HCT116 (cell line): ENCODE measurements at regions not wholly inside any gene's neighbourhood (a gene's known extent, or its start where the extent isn't known, plus 50 kb on each side); places are given as distances from the start of the nearest gene placed in this dataset.
"Not testable (repeated sequence)": the region's sequence is repeated elsewhere in the genome, so short reads cannot be mapped to it uniquely, and the experiment has no call there.

ENCODE experiments used
- ATAC-seq: fragments of 200-7000 bp; cut with Tn5 transposase; 2 replicates; pipeline ENCODE4 v1.9.1; 2020; ENCODE audit warnings: mild to moderate bottlenecking, moderate library complexity
- BruUV-seq: library from RNA; stranded (reverse); fragments of 400-500 nt; replicated peaks from 2 replicates; lab custom pipeline; 2021; lab: Mats Ljungman, UMichigan
- CTCF ChIA-PET: fragments of 300-600 bp; sonication (Branson Sonifier 250); formaldehyde crosslinking; loops from one replicate; lab custom pipeline; 2021; ENCODE audit warnings: antibody characterized with exemption; lab: Charles Lee
- POLR2A ChIA-PET: fragments of 300-600, 350-600 bp; sonication (Branson Sonifier 250); formaldehyde crosslinking; loops from one replicate; lab custom pipeline; 2021; ENCODE audit warnings: antibody characterized with exemption; lab: Charles Lee
- RAD21 ChIA-PET, 2 experiments: fragments of 300-600 bp; sonication (Branson Sonifier 250); formaldehyde crosslinking; loops; one replicate each; lab custom pipeline; 2023; ENCODE audit warnings: low total read pairs in 2 of 2; ENCODE audit not compliant: uncharacterized antibody in 2 of 2, unreplicated experiment in 2 of 2, low non-redundant PET in 1 of 2; lab: Charles Lee
- DNase-seq: peaks from one replicate; pipeline ENCODE4 v3.0.0-alpha.2; 2010; ENCODE audit warnings: low read depth, low spot score
- H2AFZ ChIP-seq: fragments of 200-600 bp; shearing (Covaris generic), sonication (generic); 2 replicates; pipeline ENCODE4 v1.6.1; 2017; ENCODE audit warnings: low read depth, mixed run types, mixed read lengths, antibody characterized with exemption, low read length; ENCODE audit not compliant: poor library complexity, severe bottlenecking
- H3K27ac ChIP-seq: 2 replicates; pipeline ENCODE4 v1.5.1; 2012; ENCODE audit warnings: low read depth, low read length
- H3K27me3 ChIP-seq: fragments of 200-600 bp; sonication (generic); 2 replicates; pipeline ENCODE4 v1.6.1; 2016; ENCODE audit warnings: mixed run types, low read length, mixed read lengths; ENCODE audit not compliant: insufficient read depth
- H3K36me3 ChIP-seq, 2 experiments: fragments of 200-500 bp in 1 of 2; fragments of 200-600 bp in 1 of 2; sonication (Bioruptor generic) in 1 of 2; sonication (generic) in 1 of 2; 2 replicates each; pipeline versions ENCODE4 v1.5.1 to v1.6.1; 2014 to 2016; ENCODE audit warnings: low read length in 2 of 2, inconsistent platforms in 1 of 2, mixed read lengths in 1 of 2, mixed run types in 1 of 2; ENCODE audit not compliant: insufficient read depth in 2 of 2, control insufficient read depth in 1 of 2
- H3K4me1 ChIP-seq, 2 experiments: fragments of 200-600 bp in 1 of 2; sonication (generic) in 1 of 2; 2 replicates each; pipeline versions ENCODE4 v1.5.1 to v1.6.1; 2012 to 2017; ENCODE audit warnings: low read length in 2 of 2, inconsistent platforms in 1 of 2, mild to moderate bottlenecking in 1 of 2, mixed read lengths in 1 of 2, mixed run types in 1 of 2, moderate library complexity in 1 of 2; ENCODE audit not compliant: insufficient read depth in 2 of 2, control insufficient read depth in 1 of 2
- H3K4me2 ChIP-seq: fragments of 200-600 bp; sonication (generic); 2 replicates; pipeline ENCODE4 v1.6.1; 2017; ENCODE audit warnings: mixed run types, low read length, mixed read lengths
- H3K4me3 ChIP-seq, 2 experiments: fragments of 200-600 bp in 1 of 2; sonication (generic) in 1 of 2; replicated peaks in 1 of 2; 2 replicates each; pipeline ENCODE4 v1.5.1; 2011 to 2016; ENCODE audit warnings: low read length in 2 of 2, control low read depth in 1 of 2, low read depth in 1 of 2, mild to moderate bottlenecking in 1 of 2, mixed read lengths in 1 of 2, mixed run types in 1 of 2
- H3K79me2 ChIP-seq: fragments of 200-600 bp; sonication (generic); 2 replicates; pipeline ENCODE4 v1.6.1; 2017; ENCODE audit warnings: mild to moderate bottlenecking, mixed run types, low read length, moderate library complexity, mixed read lengths; ENCODE audit not compliant: insufficient read depth
- H3K9ac ChIP-seq: fragments of 200-600 bp; sonication (generic); 2 replicates; pipeline ENCODE4 v1.6.1; 2016; ENCODE audit warnings: low read length, mixed read lengths
- H3K9me2 ChIP-seq: fragments of 200-600 bp; sonication (generic), shearing (Covaris generic); 2 replicates; pipeline ENCODE4 v1.6.1; 2017; ENCODE audit warnings: mixed run types, mild to moderate bottlenecking, moderate library complexity; ENCODE audit not compliant: insufficient read depth
- H3K9me3 ChIP-seq, 2 experiments: fragments of 200-500 bp in 1 of 2; fragments of 200-600 bp in 1 of 2; sonication (Bioruptor generic) in 1 of 2; sonication (generic) in 1 of 2; 2 replicates each; pipeline ENCODE4 v1.6.1; 2014 to 2017; ENCODE audit warnings: low read length in 2 of 2, mixed read lengths in 2 of 2, inconsistent platforms in 1 of 2, low read depth in 1 of 2, mild to moderate bottlenecking in 1 of 2, mixed run types in 1 of 2, moderate library complexity in 1 of 2; ENCODE audit not compliant: control insufficient read depth in 1 of 2, insufficient read depth in 1 of 2
- H4K20me1 ChIP-seq: fragments of 200-600 bp; sonication (generic), shearing (Covaris generic); 2 replicates; pipeline ENCODE4 v1.6.1; 2017; ENCODE audit warnings: mixed run types, mild to moderate bottlenecking, moderate library complexity; ENCODE audit not compliant: insufficient read depth
- intact Hi-C: fragments of 100-400 bp; cut with micrococcal nuclease; formaldehyde crosslinking; loops from 2 replicates; pipeline ENCODE4 v1.10.0; 2022

GRCh38 chr14:106355007-106355791 is 828.8 kb downstream of the TMEM121 start:
- H3K27ac ChIP-seq, H3K79me2 ChIP-seq, H2AFZ ChIP-seq, H3K4me2 ChIP-seq, CTCF ChIA-PET, ATAC-seq, DNase-seq, H3K9me3 ChIP-seq, H3K4me1 ChIP-seq, RAD21 ChIA-PET, H3K9me2 ChIP-seq, BruUV-seq, H4K20me1 ChIP-seq, H3K4me3 ChIP-seq, H3K27me3 ChIP-seq, H3K36me3 ChIP-seq, intact Hi-C loops, POLR2A ChIA-PET, H3K9ac ChIP-seq: not testable (repeated sequence)

GRCh38 chr14:106355881-106356642 is 829.7 kb downstream of the TMEM121 start:
- H3K27ac ChIP-seq, H4K20me1 ChIP-seq, POLR2A ChIA-PET, H3K9me3 ChIP-seq, H3K4me1 ChIP-seq, H3K4me3 ChIP-seq, ATAC-seq, H2AFZ ChIP-seq, H3K9me2 ChIP-seq, H3K27me3 ChIP-seq, CTCF ChIA-PET, H3K4me2 ChIP-seq, RAD21 ChIA-PET, H3K9ac ChIP-seq, intact Hi-C loops, BruUV-seq, H3K36me3 ChIP-seq, DNase-seq, H3K79me2 ChIP-seq: not testable (repeated sequence)

GRCh38 chr14:106356643-106356930 is 830.2 kb downstream of the TMEM121 start:
- H3K79me2 ChIP-seq, POLR2A ChIA-PET, H3K4me3 ChIP-seq, ATAC-seq, H3K4me1 ChIP-seq, CTCF ChIA-PET, H4K20me1 ChIP-seq, RAD21 ChIA-PET, H2AFZ ChIP-seq, H3K9ac ChIP-seq, BruUV-seq, intact Hi-C loops, H3K4me2 ChIP-seq, H3K27ac ChIP-seq, H3K9me3 ChIP-seq, H3K36me3 ChIP-seq, DNase-seq, H3K9me2 ChIP-seq, H3K27me3 ChIP-seq: not testable (repeated sequence)

GRCh38 chr14:106359157-106359887 is 832.9 kb downstream of the TMEM121 start:
- H3K4me3 ChIP-seq, H3K4me2 ChIP-seq, H3K9me3 ChIP-seq, H4K20me1 ChIP-seq, H3K4me1 ChIP-seq, H3K79me2 ChIP-seq, RAD21 ChIA-PET, ATAC-seq, BruUV-seq, H3K9me2 ChIP-seq, intact Hi-C loops, H3K27ac ChIP-seq, H3K36me3 ChIP-seq, CTCF ChIA-PET, H3K9ac ChIP-seq, POLR2A ChIA-PET, H2AFZ ChIP-seq, H3K27me3 ChIP-seq, DNase-seq: not testable (repeated sequence)
